HFFc6 (cell line): ENCODE measurements at regions not wholly inside any gene's neighbourhood (a gene's known extent, or its start where the extent isn't known, plus 50 kb on each side); places are given as distances from the start of the nearest gene placed in this dataset.
A peak's percentile ranks its signal among the peaks of the same experiment; 100 is the strongest.

ENCODE experiments used
- DNase-seq: peaks from one replicate; pipeline ENCODE4 v3.0.0-alpha.2; 2018
- H3K27ac Mint-ChIP-seq: 2 replicates; pipeline ENCODE4 v1.8.0; 2020; ENCODE audit warnings: mild to moderate bottlenecking, mixed read lengths
- H3K27me3 Mint-ChIP-seq: 2 replicates; pipeline ENCODE4 v1.8.0; 2021; ENCODE audit warnings: mild to moderate bottlenecking, moderate library complexity, mixed read lengths; ENCODE audit not compliant: insufficient read depth
- H3K36me3 Mint-ChIP-seq: 2 replicates; pipeline ENCODE4 v1.8.0; 2021; ENCODE audit warnings: low read depth, mixed read lengths
- H3K4me1 Mint-ChIP-seq: 2 replicates; pipeline ENCODE4 v1.8.0; 2020; ENCODE audit warnings: low read depth, mixed read lengths
- H3K4me3 Mint-ChIP-seq: 2 replicates; pipeline ENCODE4 v1.8.0; 2020; ENCODE audit warnings: mild to moderate bottlenecking, moderate library complexity, mixed read lengths
- H3K9me3 Mint-ChIP-seq: 2 replicates; pipeline ENCODE4 v1.8.0; 2020; ENCODE audit warnings: mild to moderate bottlenecking, mixed read lengths
- TF ChIP-seq, protein P1 (sequence below): fragments of 200-600 bp; sonication (generic); IDR thresholded peaks from 2 replicates; pipeline ENCODE4 v1.5.0; 2021; ENCODE audit warnings: antibody characterized with exemption, mild to moderate bottlenecking

DNA sequence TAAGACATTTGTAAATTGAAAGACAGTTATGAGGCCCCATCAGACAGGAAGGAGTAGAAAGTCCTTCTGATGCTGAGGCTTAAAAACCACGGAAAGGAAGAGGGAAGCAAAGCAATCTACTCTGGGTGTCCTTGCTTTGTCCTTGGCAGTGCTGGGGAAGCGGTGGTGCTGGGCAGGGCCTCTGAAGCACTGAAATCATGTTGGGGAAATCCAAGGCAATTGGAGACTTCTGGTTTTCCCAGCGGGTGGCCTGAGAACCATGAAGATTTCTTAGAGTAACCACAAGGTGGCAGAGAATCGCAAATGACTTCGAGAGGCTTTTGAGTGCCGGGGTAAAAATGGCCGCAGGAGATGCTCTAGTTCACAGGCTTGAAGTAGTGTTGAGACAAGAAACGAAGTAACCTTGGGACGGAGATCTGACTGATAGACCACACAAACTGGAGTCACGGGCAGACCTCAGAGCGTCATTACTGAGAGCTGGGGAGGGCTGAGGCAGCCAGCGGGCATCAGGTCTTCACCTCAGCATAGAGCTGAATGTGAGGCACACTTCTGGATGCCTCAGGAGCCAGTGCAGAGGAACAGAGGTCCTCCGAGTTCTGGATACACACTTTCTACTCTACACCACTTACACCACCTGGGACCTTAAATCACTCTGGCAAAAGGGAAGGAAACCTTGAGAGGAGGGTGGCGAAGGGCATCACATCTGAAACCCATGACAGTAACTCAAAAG is 130.7 kb upstream of the GPRIN3 start:
- Mint-ChIP-seq H3K4me3 (no peak overlapping the region), H3K4me1 (no peaks in the 10 kb centered on the region), H3K27me3 (no peaks in the 10 kb centered on the region; the same call in 1 of the 2 replicates), H3K9me3 (no peaks in the 10 kb centered on the region), H3K27ac (no peak overlapping the region), H3K36me3 (no peaks in the 10 kb centered on the region)
- TF ChIP-seq, protein P1, sequence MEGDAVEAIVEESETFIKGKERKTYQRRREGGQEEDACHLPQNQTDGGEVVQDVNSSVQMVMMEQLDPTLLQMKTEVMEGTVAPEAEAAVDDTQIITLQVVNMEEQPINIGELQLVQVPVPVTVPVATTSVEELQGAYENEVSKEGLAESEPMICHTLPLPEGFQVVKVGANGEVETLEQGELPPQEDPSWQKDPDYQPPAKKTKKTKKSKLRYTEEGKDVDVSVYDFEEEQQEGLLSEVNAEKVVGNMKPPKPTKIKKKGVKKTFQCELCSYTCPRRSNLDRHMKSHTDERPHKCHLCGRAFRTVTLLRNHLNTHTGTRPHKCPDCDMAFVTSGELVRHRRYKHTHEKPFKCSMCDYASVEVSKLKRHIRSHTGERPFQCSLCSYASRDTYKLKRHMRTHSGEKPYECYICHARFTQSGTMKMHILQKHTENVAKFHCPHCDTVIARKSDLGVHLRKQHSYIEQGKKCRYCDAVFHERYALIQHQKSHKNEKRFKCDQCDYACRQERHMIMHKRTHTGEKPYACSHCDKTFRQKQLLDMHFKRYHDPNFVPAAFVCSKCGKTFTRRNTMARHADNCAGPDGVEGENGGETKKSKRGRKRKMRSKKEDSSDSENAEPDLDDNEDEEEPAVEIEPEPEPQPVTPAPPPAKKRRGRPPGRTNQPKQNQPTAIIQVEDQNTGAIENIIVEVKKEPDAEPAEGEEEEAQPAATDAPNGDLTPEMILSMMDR = peak; percentile 72
- DNase-seq = peak; percentile 28

DNA sequence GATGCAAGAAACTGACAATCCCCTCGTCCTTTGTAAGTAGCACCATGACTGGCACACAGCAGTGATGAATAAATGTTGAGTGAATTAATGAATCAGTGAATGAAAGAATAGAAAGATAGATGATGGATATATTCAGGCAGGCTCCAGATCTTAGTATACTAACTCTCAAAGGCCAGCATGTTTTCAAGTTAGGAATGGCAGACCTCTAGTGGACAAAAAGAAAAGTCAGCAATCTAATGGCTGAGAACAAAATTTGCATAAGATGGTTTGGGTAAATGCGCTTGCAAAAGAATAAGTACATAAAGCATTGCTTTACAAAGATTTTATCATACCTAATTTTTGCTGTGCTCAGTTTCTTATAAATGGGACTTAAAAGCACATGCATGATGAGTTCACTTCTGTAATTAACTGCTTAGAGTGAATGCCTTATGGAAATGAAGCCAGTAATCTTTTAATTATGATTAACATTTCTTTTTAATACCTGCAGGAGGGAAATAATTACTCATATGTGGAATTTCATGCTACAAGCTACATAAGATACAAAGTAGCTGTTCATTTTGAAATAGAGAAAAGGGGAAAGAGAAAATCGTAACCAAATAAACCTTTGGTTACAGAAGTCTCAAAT is 126.9 kb upstream of the GPRIN3 start:
- peak; percentile 36 for DNase-seq

DNA sequence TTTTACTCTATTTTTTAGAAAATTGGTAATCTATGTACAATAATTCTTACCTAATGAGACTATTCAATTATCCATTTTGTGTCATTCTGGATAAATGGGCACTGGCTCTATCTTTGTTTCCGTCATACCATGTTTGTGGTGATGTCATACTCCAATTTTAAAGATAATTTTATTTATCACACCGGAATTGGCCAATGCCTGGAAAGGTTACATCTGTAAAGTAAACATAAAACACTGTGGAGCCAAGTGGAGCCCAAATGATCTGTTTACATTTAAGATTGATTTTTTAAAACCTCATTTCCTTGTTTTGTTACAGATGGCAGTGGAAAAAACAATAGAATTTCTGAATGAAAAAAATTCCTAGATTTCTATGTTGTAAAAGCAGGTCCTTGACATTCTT is 120.2 kb upstream of the GPRIN3 start:
- Mint-ChIP-seq H3K4me1 (peaks cover under 1% of the 10 kb centered on the region; the same call in 1 of the 2 replicates), H3K27me3 (no peaks in the 10 kb centered on the region; the same call in 1 of the 2 replicates)
- no peak for DNase-seq

More for the DNA sequence above, 126.9 kb upstream of the GPRIN3 start:
- H3K27me3 Mint-ChIP-seq = no peaks in the 10 kb centered on the region; the same call in 1 of the 2 replicates
- no peaks in the 10 kb centered on the region for H3K4me1 Mint-ChIP-seq
- TF ChIP-seq, protein P1 = peak; percentile 90
- H3K4me3 Mint-ChIP-seq = no peak overlapping the region
- no peaks in the 10 kb centered on the region for H3K36me3 Mint-ChIP-seq
- H3K9me3 Mint-ChIP-seq = no peaks in the 10 kb centered on the region
- H3K27ac Mint-ChIP-seq = no peak overlapping the region

DNA sequence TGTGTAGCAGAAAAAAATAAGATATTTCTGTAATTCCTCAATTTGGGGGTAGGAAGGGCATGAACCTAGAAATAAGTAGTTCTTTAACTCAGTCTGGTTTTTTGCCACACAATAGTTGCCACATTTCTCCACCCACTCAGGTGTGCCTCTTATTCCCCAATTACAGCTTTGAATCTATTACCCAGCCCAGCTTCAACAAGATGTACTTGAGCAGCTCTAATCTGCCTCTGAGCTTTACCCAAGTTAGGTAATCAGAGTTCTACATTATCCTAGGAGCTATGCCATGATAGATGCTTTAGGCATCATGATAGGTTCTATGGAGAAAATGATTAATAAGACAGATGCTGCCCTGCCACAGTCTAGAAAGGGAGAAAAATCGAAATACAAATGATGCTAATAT is 117.4 kb upstream of the GPRIN3 start:
- H3K27me3 Mint-ChIP-seq = no peaks in the 10 kb centered on the region; the same call in 1 of the 2 replicates
- H3K4me3 Mint-ChIP-seq = no peak overlapping the region
- no peaks in the 10 kb centered on the region for H3K36me3 Mint-ChIP-seq
- H3K27ac Mint-ChIP-seq = no peak overlapping the region
- DNase-seq = no peak
- peaks cover 18% of the 10 kb centered on the region for H3K4me1 Mint-ChIP-seq
- TF ChIP-seq, protein P1 = no peak
- no peaks in the 10 kb centered on the region for H3K9me3 Mint-ChIP-seq

More for the DNA sequence above, 120.2 kb upstream of the GPRIN3 start:
- H3K27ac Mint-ChIP-seq = no peak overlapping the region
- no peaks in the 10 kb centered on the region for H3K9me3 Mint-ChIP-seq
- H3K4me3 Mint-ChIP-seq = no peak overlapping the region
- no peaks in the 10 kb centered on the region for H3K36me3 Mint-ChIP-seq
- TF ChIP-seq, protein P1 = no peak

DNA sequence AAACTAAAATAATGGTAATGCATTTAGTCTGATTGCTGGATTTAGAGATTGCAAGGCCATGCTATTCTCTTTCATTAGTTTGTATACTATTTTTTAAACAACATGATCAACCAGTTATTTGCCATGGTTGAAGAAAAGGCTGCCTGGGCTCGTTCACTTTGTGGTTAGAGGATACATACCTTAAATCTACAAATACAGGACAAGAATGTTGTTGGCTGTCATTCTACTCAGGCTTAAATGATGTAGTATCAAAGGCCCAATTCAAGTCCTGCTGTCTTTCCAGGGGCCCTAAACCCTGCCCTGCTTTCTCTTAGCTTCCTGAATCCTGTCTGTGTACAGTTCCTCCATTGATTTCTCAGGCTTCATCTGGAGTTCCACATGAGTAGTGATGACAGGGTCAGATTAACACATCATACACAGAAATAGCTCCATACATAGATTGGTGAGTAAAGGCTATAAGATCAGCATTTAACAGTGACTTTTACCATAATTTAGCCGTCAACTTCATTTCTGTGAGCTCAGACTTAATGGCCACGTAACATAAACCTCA is 114.9 kb upstream of the GPRIN3 start:
- TF ChIP-seq, protein P1 = no peak
- H3K36me3 Mint-ChIP-seq = no peaks in the 10 kb centered on the region
- H3K27me3 Mint-ChIP-seq = no peaks in the 10 kb centered on the region; the same call in 1 of the 2 replicates
- no peak overlapping the region for H3K27ac Mint-ChIP-seq
- H3K4me1 Mint-ChIP-seq = peaks cover 35% of the 10 kb centered on the region
- no peak for DNase-seq
- H3K4me3 Mint-ChIP-seq = no peak overlapping the region
- H3K9me3 Mint-ChIP-seq = no peaks in the 10 kb centered on the region
